Kidney epithelial cell (primary cell): ENCODE measurements at regions not wholly inside any gene's neighbourhood (a gene's known extent, or its start where the extent isn't known, plus 50 kb on each side); places are given as distances from the start of the nearest gene placed in this dataset.
"Not testable (repeated sequence)": the region's sequence is repeated elsewhere in the genome, so short reads cannot be mapped to it uniquely, and the experiment has no call there.

Experiments used
- DNase-seq: peaks from one replicate; pipeline ENCODE4 v3.0.0-alpha.2; 2010; ENCODE audit warnings: low read depth
- H3K27me3 ChIP-seq: 2 replicates; pipeline ENCODE4 v1.6.0; 2011; ENCODE audit warnings: low read length; ENCODE audit not compliant: control insufficient read depth, insufficient read depth
- H3K36me3 ChIP-seq: 2 replicates; pipeline ENCODE4 v1.5.1; 2011; ENCODE audit warnings: low read length; ENCODE audit not compliant: control insufficient read depth, insufficient read depth
- H3K4me3 ChIP-seq: 2 replicates; pipeline ENCODE4 v1.5.1; 2011; ENCODE audit warnings: low read depth, mild to moderate bottlenecking, control low read depth, low read length
- CTCF ChIP-seq: IDR thresholded peaks from 2 replicates; pipeline ENCODE4 v1.5.1; 2011; ENCODE audit warnings: mild to moderate bottlenecking, moderate library complexity, low read length, control low read depth, inconsistent platforms; ENCODE audit not compliant: insufficient read depth, poor library complexity, severe bottlenecking

GRCh38 chr6:67131827-67132226 is 1424.8 kb upstream of the EYS start:
- no peak overlapping the region for H3K4me3 ChIP-seq
- no peak for TF ChIP-seq CTCF
- no peak for DNase-seq
- H3K36me3 ChIP-seq, result no peaks in the 10 kb centered on the region
- no peaks in the 10 kb centered on the region for H3K27me3 ChIP-seq

GRCh38 chr6:67129780-67130179 is 1422.8 kb upstream of the EYS start:
- no peak for TF ChIP-seq CTCF
- DNase-seq, result no peak
- H3K36me3 ChIP-seq, result no peaks in the 10 kb centered on the region
- no peaks in the 10 kb centered on the region for H3K27me3 ChIP-seq
- no peak overlapping the region for H3K4me3 ChIP-seq

- no peak for TF ChIP-seq CTCF
- no peak overlapping the region for H3K4me3 ChIP-seq
- H3K36me3 ChIP-seq, result no peaks in the 10 kb centered on the region
- H3K27me3 ChIP-seq, result no peaks in the 10 kb centered on the region
- DNase-seq, result no peak
Measured at GRCh38 chr6:67127041-67127440, 1420.0 kb upstream of the EYS start.

GRCh38 chr6:67121115-67121514 is 1414.1 kb upstream of the EYS start:
- Histone ChIP-seq H3K27me3 (no peaks in the 10 kb centered on the region), H3K36me3 (no peaks in the 10 kb centered on the region), H3K4me3 (no peak overlapping the region)
- no peak for DNase-seq
- TF ChIP-seq CTCF, result no peak

- Histone ChIP-seq H3K4me3 (no peak overlapping the region), H3K27me3 (no peaks in the 10 kb centered on the region), H3K36me3 (no peaks in the 10 kb centered on the region)
- no peak for TF ChIP-seq CTCF
- DNase-seq, result no peak
Measured at GRCh38 chr6:67112120-67112519, 1405.1 kb upstream of the EYS start.

GRCh38 chr6:67102743-67103142 is 1395.7 kb upstream of the EYS start:
- H3K36me3 ChIP-seq, result no peaks in the 10 kb centered on the region
- TF ChIP-seq CTCF, result no peak
- DNase-seq, result no peak
- no peaks in the 10 kb centered on the region for H3K27me3 ChIP-seq
- H3K4me3 ChIP-seq, result no peak overlapping the region

GRCh38 chr6:67095618-67096226 is 1388.7 kb upstream of the EYS start:
- not testable (repeated sequence) for DNase-seq, H3K27me3 ChIP-seq, H3K4me3 ChIP-seq, H3K36me3 ChIP-seq
